Astrocyte (in vitro differentiated cells and primary cell): ENCODE measurements at regions not wholly inside any gene's neighbourhood (a gene's known extent, or its start where the extent isn't known, plus 50 kb on each side); places are given as distances from the start of the nearest gene placed in this dataset.

Source experiments
- DNase-seq: peaks from one replicate; pipeline ENCODE4 v3.0.0-alpha.2; 2010; ENCODE audit warnings: low read depth
- FAIRE-seq: peaks from 2 replicates; lab custom pipeline; 2011; peaks lifted over from hg19 to GRCh38; lab: Jason Lieb, UNC
- H2AFZ ChIP-seq: 2 replicates; pipeline ENCODE4 v1.6.0; 2012; ENCODE audit warnings: low read depth, low read length, inconsistent platforms
- H3K27ac ChIP-seq: 2 replicates; pipeline ENCODE4 v1.5.1; 2011; ENCODE audit warnings: low read depth, low read length, inconsistent platforms
- H3K27me3 ChIP-seq: 2 replicates; pipeline ENCODE4 v1.6.0; 2011; ENCODE audit warnings: low read length, inconsistent platforms; ENCODE audit not compliant: insufficient read depth
- H3K36me3 ChIP-seq: 2 replicates; pipeline ENCODE4 v1.5.1; 2011; ENCODE audit warnings: low read length, inconsistent platforms; ENCODE audit not compliant: insufficient read depth
- H3K4me1 ChIP-seq: 2 replicates; pipeline ENCODE4 v1.5.1; 2011; ENCODE audit warnings: low read length, inconsistent platforms; ENCODE audit not compliant: insufficient read depth
- H3K4me2 ChIP-seq: 2 replicates; pipeline ENCODE4 v1.6.0; 2012; ENCODE audit warnings: low read length, inconsistent platforms
- H3K4me3 ChIP-seq: 2 replicates; pipeline ENCODE4 v1.5.1; 2011; ENCODE audit warnings: low read depth, mild to moderate bottlenecking, low read length, inconsistent platforms; ENCODE audit not compliant: insufficient read depth
- H3K79me2 ChIP-seq: 2 replicates; pipeline ENCODE4 v1.6.0; 2012; ENCODE audit warnings: mild to moderate bottlenecking, low read length, inconsistent platforms; ENCODE audit not compliant: insufficient read depth
- H3K9ac ChIP-seq: 2 replicates; pipeline ENCODE4 v1.6.0; 2012; ENCODE audit warnings: mild to moderate bottlenecking, low read length, inconsistent platforms
- H3K9me3 ChIP-seq: 2 replicates; pipeline ENCODE4 v1.5.1; 2012; ENCODE audit warnings: low read depth, mild to moderate bottlenecking, low read length, inconsistent platforms; ENCODE audit not compliant: insufficient read depth
- H4K20me1 ChIP-seq: 2 replicates; pipeline ENCODE4 v1.6.0; 2012; ENCODE audit warnings: low read length, inconsistent platforms; ENCODE audit not compliant: insufficient read depth
- H3K27ac Mint-ChIP-seq: one replicate; pipeline ENCODE4 v1.8.0; 2021; ENCODE audit warnings: mild to moderate bottlenecking, mixed read lengths; ENCODE audit not compliant: unreplicated experiment
- H3K27me3 Mint-ChIP-seq: one replicate; pipeline ENCODE4 v1.8.0; 2021; ENCODE audit warnings: low read depth, mixed read lengths; ENCODE audit not compliant: unreplicated experiment
- H3K36me3 Mint-ChIP-seq: one replicate; pipeline ENCODE4 v1.8.0; 2021; ENCODE audit warnings: low read depth, mixed read lengths; ENCODE audit not compliant: unreplicated experiment
- H3K4me1 Mint-ChIP-seq: one replicate; pipeline ENCODE4 v1.8.0; 2021; ENCODE audit warnings: low read depth, mixed read lengths; ENCODE audit not compliant: unreplicated experiment
- H3K4me3 Mint-ChIP-seq: one replicate; pipeline ENCODE4 v1.8.0; 2021; ENCODE audit warnings: mild to moderate bottlenecking, moderate library complexity, mixed read lengths; ENCODE audit not compliant: unreplicated experiment
- H3K9me3 Mint-ChIP-seq: one replicate; pipeline ENCODE4 v1.8.0; 2021; ENCODE audit warnings: mild to moderate bottlenecking, mixed read lengths; ENCODE audit not compliant: unreplicated experiment
- CTCF ChIP-seq: IDR thresholded peaks from 2 replicates; pipeline ENCODE4 v1.5.1; 2011; ENCODE audit warnings: low read depth, mild to moderate bottlenecking, inconsistent platforms, low read length, moderate library complexity; ENCODE audit not compliant: insufficient read depth
- EZH2 ChIP-seq: IDR thresholded peaks from 2 replicates; pipeline ENCODE4 v1.6.1; 2012; ENCODE audit warnings: mild to moderate bottlenecking, low read length, inconsistent platforms; ENCODE audit not compliant: insufficient read depth

GRCh38 chr1:18032172-18032859, 75.3 kb upstream of the IGSF21 start:
- TF ChIP-seq EZH2 = no peak
- no peak for TF ChIP-seq CTCF
- Histone ChIP-seq H3K4me3 (no peak overlapping the region), H3K27ac (no peak overlapping the region), H2AFZ (no peak overlapping the region), H3K27me3 (peaks cover 3% of the 10 kb centered on the region), H3K9me3 (no peaks in the 10 kb centered on the region), H4K20me1 (no peaks in the 10 kb centered on the region), H3K79me2 (no peaks in the 10 kb centered on the region), H3K4me2 (no peak overlapping the region), H3K4me1 (no peaks in the 10 kb centered on the region), H3K9ac (no peak overlapping the region), H3K36me3 (no peaks in the 10 kb centered on the region)
- H3K27ac Mint-ChIP-seq = no peak overlapping the region
- H3K4me1 Mint-ChIP-seq = no peaks in the 10 kb centered on the region
- H3K36me3 Mint-ChIP-seq = no peaks in the 10 kb centered on the region
- DNase-seq (no peak), FAIRE-seq (no peak)
- H3K4me3 Mint-ChIP-seq = no peak overlapping the region
- H3K27me3 Mint-ChIP-seq = peaks cover 77% of the 10 kb centered on the region
- H3K9me3 Mint-ChIP-seq = no peaks in the 10 kb centered on the region

- H4K20me1 ChIP-seq = no peaks in the 10 kb centered on the region
- Mint-ChIP-seq H3K4me3 (no peak overlapping the region), H3K27ac (no peak overlapping the region), H3K27me3 (peaks cover 65% of the 10 kb centered on the region), H3K36me3 (no peaks in the 10 kb centered on the region), H3K9me3 (no peaks in the 10 kb centered on the region), H3K4me1 (no peaks in the 10 kb centered on the region)
- no peaks in the 10 kb centered on the region for H3K9me3 ChIP-seq
- no peaks in the 10 kb centered on the region for H3K36me3 ChIP-seq
- no peak overlapping the region for H2AFZ ChIP-seq
- H3K4me1 ChIP-seq = no peaks in the 10 kb centered on the region
- TF ChIP-seq CTCF = no peak
- no peak for TF ChIP-seq EZH2
- DNase-seq = no peak
- H3K9ac ChIP-seq = no peak overlapping the region
- H3K4me3 ChIP-seq = no peak overlapping the region
- peaks cover 3% of the 10 kb centered on the region for H3K27me3 ChIP-seq
- FAIRE-seq = no peak
- H3K4me2 ChIP-seq = no peak overlapping the region
- no peak overlapping the region for H3K27ac ChIP-seq
- H3K79me2 ChIP-seq = no peaks in the 10 kb centered on the region
These were observed 72.5 kb upstream of the IGSF21 start for GRCh38 chr1:18035145-18035544.

- peaks cover 3% of the 10 kb centered on the region for H3K27me3 ChIP-seq
- no peak for DNase-seq
- no peaks in the 10 kb centered on the region for H3K4me1 ChIP-seq
- TF ChIP-seq EZH2 = no peak
- no peak for TF ChIP-seq CTCF
- no peak overlapping the region for H3K9ac ChIP-seq
- H3K36me3 ChIP-seq = no peaks in the 10 kb centered on the region
- Mint-ChIP-seq H3K36me3 (no peaks in the 10 kb centered on the region), H3K4me3 (no peak overlapping the region), H3K9me3 (no peaks in the 10 kb centered on the region), H3K4me1 (no peaks in the 10 kb centered on the region), H3K27ac (no peak overlapping the region), H3K27me3 (peaks cover 60% of the 10 kb centered on the region)
- no peaks in the 10 kb centered on the region for H3K79me2 ChIP-seq
- H2AFZ ChIP-seq = no peak overlapping the region
- no peak overlapping the region for H3K27ac ChIP-seq
- H3K4me3 ChIP-seq = no peak overlapping the region
- no peak for FAIRE-seq
- no peaks in the 10 kb centered on the region for H3K9me3 ChIP-seq
- no peaks in the 10 kb centered on the region for H4K20me1 ChIP-seq
- H3K4me2 ChIP-seq = no peak overlapping the region
These were observed 69.9 kb upstream of the IGSF21 start for GRCh38 chr1:18037651-18038050.
